H9 (cell line): ENCODE measurements at regions not wholly inside any gene's neighbourhood (a gene's known extent, or its start where the extent isn't known, plus 50 kb on each side); places are given as distances from the start of the nearest gene placed in this dataset.

Experiments
- DNase-seq: peaks from one replicate; pipeline ENCODE4 v3.0.0-alpha.2; 2017
- H2AFZ ChIP-seq: one replicate; pipeline ENCODE4 v1.6.1; 2013; ENCODE audit warnings: mild to moderate bottlenecking, low read length, control low read depth, moderate library complexity
- H2AK5ac ChIP-seq: 2 replicates; pipeline ENCODE4 v1.6.1; 2013; ENCODE audit warnings: low read length, control low read depth, mixed read lengths; ENCODE audit not compliant: insufficient read length
- H2BK120ac ChIP-seq: one replicate; pipeline ENCODE4 v1.6.1; 2013; ENCODE audit warnings: low read depth, mild to moderate bottlenecking, low read length, control low read depth, inconsistent platforms; ENCODE audit not compliant: poor library complexity, severe bottlenecking
- H2BK12ac ChIP-seq: 2 replicates; pipeline ENCODE4 v1.6.1; 2013; ENCODE audit warnings: low read length, control low read depth, mixed read lengths, low read depth; ENCODE audit not compliant: insufficient read length
- H2BK15ac ChIP-seq: 2 replicates; pipeline ENCODE4 v1.6.1; 2013; ENCODE audit warnings: low read depth, low read length, control low read depth
- H2BK20ac ChIP-seq: one replicate; pipeline ENCODE4 v1.6.1; 2013; ENCODE audit warnings: low read depth, mild to moderate bottlenecking, low read length, control low read depth, inconsistent platforms; ENCODE audit not compliant: poor library complexity, severe bottlenecking
- H2BK5ac ChIP-seq: 2 replicates; pipeline ENCODE4 v1.6.1; 2013; ENCODE audit warnings: low read length, control low read depth, mixed read lengths; ENCODE audit not compliant: insufficient read length
- H3K14ac ChIP-seq: 2 replicates; pipeline ENCODE4 v1.6.1; 2013; ENCODE audit warnings: low read length, control low read depth; ENCODE audit not compliant: insufficient read depth
- H3K18ac ChIP-seq: 2 replicates; pipeline ENCODE4 v1.6.1; 2013; ENCODE audit warnings: low read depth, mild to moderate bottlenecking, mixed read lengths, low read length, control low read depth; ENCODE audit not compliant: insufficient read length
- H3K23ac ChIP-seq: 2 replicates; pipeline ENCODE4 v1.6.1; 2013; ENCODE audit warnings: low read length, control low read depth, mixed read lengths, low read depth; ENCODE audit not compliant: insufficient read length
- H3K23me2 ChIP-seq: 2 replicates; pipeline ENCODE4 v1.6.1; 2013; ENCODE audit warnings: low read depth, mild to moderate bottlenecking, mixed read lengths, low read length, control low read depth; ENCODE audit not compliant: insufficient read length, poor library complexity, severe bottlenecking
- H3K27ac ChIP-seq: 2 replicates; pipeline ENCODE4 v1.5.1; 2013; ENCODE audit warnings: low read length, control low read depth, mixed read lengths, low read depth; ENCODE audit not compliant: insufficient read length
- H3K27me3 ChIP-seq: 2 replicates; pipeline ENCODE4 v1.6.1; 2013; ENCODE audit warnings: low read length, control low read depth, inconsistent platforms; ENCODE audit not compliant: insufficient read depth
- H3K4ac ChIP-seq: 2 replicates; pipeline ENCODE4 v1.6.1; 2013; ENCODE audit warnings: low read depth, mild to moderate bottlenecking, control low read depth, inconsistent platforms, low read length, moderate library complexity
- H3K4me1 ChIP-seq: 2 replicates; pipeline ENCODE4 v1.6.1; 2013; ENCODE audit warnings: low read length, control low read depth, inconsistent platforms; ENCODE audit not compliant: insufficient read depth
- H3K4me2 ChIP-seq: 2 replicates; pipeline ENCODE4 v1.6.1; 2013; ENCODE audit warnings: low read length, control low read depth, mixed read lengths; ENCODE audit not compliant: insufficient read length, insufficient read depth
- H3K56ac ChIP-seq: 2 replicates; pipeline ENCODE4 v1.6.1; 2013; ENCODE audit warnings: low read depth, mild to moderate bottlenecking, mixed read lengths, low read length, control low read depth; ENCODE audit not compliant: insufficient read length
- H3K79me1 ChIP-seq: 2 replicates; pipeline ENCODE4 v1.6.1; 2013; ENCODE audit warnings: low read depth, mild to moderate bottlenecking, moderate library complexity, low read length, control low read depth, inconsistent platforms; ENCODE audit not compliant: insufficient read depth, poor library complexity, severe bottlenecking
- H3K79me2 ChIP-seq: 2 replicates; pipeline ENCODE4 v1.6.1; 2013; ENCODE audit warnings: low read length, control low read depth, inconsistent platforms; ENCODE audit not compliant: insufficient read depth
- H3K9ac ChIP-seq: 2 replicates; pipeline ENCODE4 v1.6.1; 2013; ENCODE audit warnings: low read length, control low read depth, mixed read lengths; ENCODE audit not compliant: insufficient read length; ENCODE audit errors: extremely low read depth
- H3K9me3 ChIP-seq: one replicate; pipeline ENCODE4 v1.6.1; 2013; ENCODE audit warnings: low read depth, low read length, inconsistent platforms; ENCODE audit not compliant: control insufficient read depth
- H3T11ph ChIP-seq: one replicate; pipeline ENCODE4 v1.6.1; 2013; ENCODE audit warnings: mild to moderate bottlenecking, low read length, control low read depth, inconsistent platforms
- H4K20me1 ChIP-seq: one replicate; pipeline ENCODE4 v1.6.1; 2013; ENCODE audit not compliant: control insufficient read depth, insufficient read length, insufficient read depth
- H4K5ac ChIP-seq: 2 replicates; pipeline ENCODE4 v1.6.1; 2013; ENCODE audit warnings: low read depth, mild to moderate bottlenecking, mixed read lengths, low read length, control low read depth; ENCODE audit not compliant: insufficient read length
- H4K8ac ChIP-seq: replicated peaks from 2 replicates; pipeline ENCODE4 v1.6.1; 2013; ENCODE audit warnings: low read length, control low read depth, mixed read lengths, low read depth; ENCODE audit not compliant: insufficient read length
- H4K91ac ChIP-seq: 2 replicates; pipeline ENCODE4 v1.6.1; 2013; ENCODE audit warnings: low read depth, mild to moderate bottlenecking, moderate library complexity, mixed read lengths, low read length, control low read depth; ENCODE audit not compliant: insufficient read length
- H3K27ac Mint-ChIP-seq, 3 experiments: 2 replicates in 2 of 3; 3 replicates in 1 of 3; pipeline ENCODE4 v1.8.0; 2020 to 2021; ENCODE audit warnings: mixed read lengths in 3 of 3, mild to moderate bottlenecking in 1 of 3, moderate library complexity in 1 of 3
- H3K27me3 Mint-ChIP-seq: 2 replicates; pipeline ENCODE4 v1.8.0; 2021; ENCODE audit warnings: low read depth, mild to moderate bottlenecking, moderate library complexity, mixed read lengths
- H3K36me3 Mint-ChIP-seq, 3 experiments: 2 replicates in 2 of 3; 3 replicates in 1 of 3; pipeline ENCODE4 v1.8.0; 2020 to 2021; ENCODE audit warnings: low read depth in 3 of 3, mixed read lengths in 3 of 3; ENCODE audit not compliant: insufficient read depth in 1 of 3
- H3K4me1 Mint-ChIP-seq, 2 experiments: 2 replicates each; pipeline ENCODE4 v1.8.0; 2020; ENCODE audit warnings: mixed read lengths in 2 of 2
- H3K4me3 Mint-ChIP-seq, 2 experiments: 2 replicates in 1 of 2; 3 replicates in 1 of 2; pipeline ENCODE4 v1.8.0; 2020 to 2021; ENCODE audit warnings: mild to moderate bottlenecking in 2 of 2, mixed read lengths in 2 of 2, moderate library complexity in 1 of 2
- H3K9me3 Mint-ChIP-seq, 2 experiments: 2 replicates in 1 of 2; 3 replicates in 1 of 2; pipeline ENCODE4 v1.8.0; 2020; ENCODE audit warnings: mild to moderate bottlenecking in 2 of 2, mixed read lengths in 2 of 2, moderate library complexity in 1 of 2
- CTCF ChIP-seq: fragments of 200-600 bp; sonication (generic); conservative IDR thresholded peaks from 3 replicates; pipeline ENCODE4 v1.8.0; 2021; ENCODE audit warnings: antibody characterized with exemption, mild to moderate bottlenecking

GRCh38 chr5:159784993-159785392 lies 131.3 kb upstream of the ADRA1B start:
- no peak overlapping the region for H3K14ac ChIP-seq
- peaks cover 6% of the 10 kb centered on the region; the same call in 1 of the 2 replicates for H3K4me1 ChIP-seq
- no peaks in the 10 kb centered on the region; the same call in 1 of the 2 replicates for H3K27me3 Mint-ChIP-seq
- no peak overlapping the region for H4K8ac ChIP-seq
- no peak overlapping the region for H3K56ac ChIP-seq
- H3K4me1 Mint-ChIP-seq = peaks cover 18 to 19% of the 10 kb centered on the region in 2 experiments
- no peaks in the 10 kb centered on the region for H4K20me1 ChIP-seq
- H3K4ac ChIP-seq = no peak overlapping the region
- H2BK120ac ChIP-seq = no peak overlapping the region
- H3K23me2 ChIP-seq = no peaks in the 10 kb centered on the region
- H3K18ac ChIP-seq = no peak overlapping the region
- no peak overlapping the region for H2AFZ ChIP-seq
- H2BK20ac ChIP-seq = no peak overlapping the region
- no peak overlapping the region for H2BK5ac ChIP-seq
- no peak overlapping the region for H3K27ac ChIP-seq
- no peak overlapping the region for H3K4me2 ChIP-seq
- H3K23ac ChIP-seq = no peak overlapping the region
- H2BK12ac ChIP-seq = no peak overlapping the region
- H3K36me3 Mint-ChIP-seq = no peaks in the 10 kb centered on the region
- H4K5ac ChIP-seq = no peak overlapping the region
- H4K91ac ChIP-seq = no peak overlapping the region
- H3K79me2 ChIP-seq = no peaks in the 10 kb centered on the region
- H3K9me3 ChIP-seq = no peaks in the 10 kb centered on the region
- no peak for TF ChIP-seq CTCF
- no peak overlapping the region for H3K4me3 Mint-ChIP-seq
- no peak overlapping the region for H3K9ac ChIP-seq
- H2BK15ac ChIP-seq = no peak overlapping the region
- H3T11ph ChIP-seq = no peak overlapping the region
- H3K27me3 ChIP-seq = no peaks in the 10 kb centered on the region
- H3K27ac Mint-ChIP-seq = no peak overlapping the region
- DNase-seq = no peak
- H3K79me1 ChIP-seq = no peaks in the 10 kb centered on the region
- no peak overlapping the region for H2AK5ac ChIP-seq
- no peaks in the 10 kb centered on the region for H3K9me3 Mint-ChIP-seq
